ENCODE measurements at regions not wholly inside any gene's neighbourhood (a gene's known extent, or its start where the extent isn't known, plus 50 kb on each side); places are given as distances from the start of the nearest gene placed in this dataset.
"Not testable (repeated sequence)": the region's sequence is repeated elsewhere in the genome, so short reads cannot be mapped to it uniquely, and the experiment has no call there.

GRCh38 chr20:59466107-59466815 is 138.1 kb upstream of the PHACTR3 start:
- DNase-seq: no peak

- no peak for DNase-seq
Observed at GRCh38 chr20:59468831-59469230, 135.5 kb upstream of the PHACTR3 start.

GRCh38 chr20:59469267-59470252 is 134.8 kb upstream of the PHACTR3 start:
- DNase-seq: no peak

GRCh38 chr20:59470521-59470920 is 133.8 kb upstream of the PHACTR3 start:
- DNase-seq: no peak

- DNase-seq: no peak
Observed at GRCh38 chr20:59471653-59472421, 132.5 kb upstream of the PHACTR3 start.

GRCh38 chr20:59473742-59474141 is 130.6 kb upstream of the PHACTR3 start:
- DNase-seq: no peak

- no peak for DNase-seq
Observed at GRCh38 chr20:59481067-59481466, 123.3 kb upstream of the PHACTR3 start.

- no peak for DNase-seq
Observed at GRCh38 chr20:59481477-59482018, 122.8 kb upstream of the PHACTR3 start.

GRCh38 chr20:59482351-59483187 is 121.8 kb upstream of the PHACTR3 start:
- no peak for DNase-seq

GRCh38 chr20:59483481-59483880 is 120.9 kb upstream of the PHACTR3 start:
- DNase-seq: no peak

- no peak for DNase-seq
Observed at GRCh38 chr20:59484228-59484627, 120.1 kb upstream of the PHACTR3 start.

- no peak for DNase-seq
Observed at GRCh38 chr20:59485576-59486454, 118.5 kb upstream of the PHACTR3 start.

GRCh38 chr20:59488459-59488858 is 115.9 kb upstream of the PHACTR3 start:
- DNase-seq: not testable (repeated sequence)

GRCh38 chr20:59490196-59491004 is 113.9 kb upstream of the PHACTR3 start:
- not testable (repeated sequence) for DNase-seq

GRCh38 chr20:59491884-59492283 is 112.5 kb upstream of the PHACTR3 start:
- no peak for DNase-seq

- DNase-seq: no peak
Observed at GRCh38 chr20:59493926-59494325, 110.4 kb upstream of the PHACTR3 start.

- no peak for DNase-seq
Observed at GRCh38 chr20:59495166-59495565, 109.2 kb upstream of the PHACTR3 start.

GRCh38 chr20:59495894-59496510 is 108.3 kb upstream of the PHACTR3 start:
- peak; percentile 56 to 63 for DNase-seq

GRCh38 chr20:59498291-59498690 is 106.0 kb upstream of the PHACTR3 start:
- no peak for DNase-seq
